AG04449 (cell line): ENCODE measurements at regions not wholly inside any gene's neighbourhood (a gene's known extent, or its start where the extent isn't known, plus 50 kb on each side); places are given as distances from the start of the nearest gene placed in this dataset.
"Not testable (repeated sequence)": the region's sequence is repeated elsewhere in the genome, so short reads cannot be mapped to it uniquely, and the experiment has no call there.

Experiments used
- CTCF ChIA-PET: fragments of 350-600 bp; formaldehyde crosslinking; extraction: SDS; loops from one replicate; lab custom pipeline; 2021; ENCODE audit warnings: antibody characterized with exemption; lab: Yijun Ruan, JAX
- POLR2A ChIA-PET: fragments of 400-600, 350-600 bp; formaldehyde crosslinking; extraction: SDS; loops from one replicate; lab custom pipeline; 2020; ENCODE audit warnings: antibody characterized with exemption, inconsistent platforms; lab: Yijun Ruan, JAX
- DNase-seq: peaks from one replicate; pipeline ENCODE4 v3.0.0-alpha.2; 2010; ENCODE audit warnings: low read depth, low spot score
- H3K4me3 ChIP-seq: 2 replicates; pipeline ENCODE4 v1.5.1; 2011; ENCODE audit warnings: low read depth, mild to moderate bottlenecking, control low read depth, low read length
- TF ChIP-seq, protein P1 (sequence below): IDR thresholded peaks from one replicate; pipeline ENCODE4 v1.5.1; 2011; ENCODE audit warnings: mild to moderate bottlenecking, moderate library complexity, low read length, control low read depth, inconsistent platforms; ENCODE audit not compliant: insufficient read depth; ENCODE audit errors: missing control alignments

GRCh38 chr7:135872861-135873260, 104.3 kb downstream of the MTPN start:
- POLR2A ChIA-PET: not testable (repeated sequence)

DNA sequence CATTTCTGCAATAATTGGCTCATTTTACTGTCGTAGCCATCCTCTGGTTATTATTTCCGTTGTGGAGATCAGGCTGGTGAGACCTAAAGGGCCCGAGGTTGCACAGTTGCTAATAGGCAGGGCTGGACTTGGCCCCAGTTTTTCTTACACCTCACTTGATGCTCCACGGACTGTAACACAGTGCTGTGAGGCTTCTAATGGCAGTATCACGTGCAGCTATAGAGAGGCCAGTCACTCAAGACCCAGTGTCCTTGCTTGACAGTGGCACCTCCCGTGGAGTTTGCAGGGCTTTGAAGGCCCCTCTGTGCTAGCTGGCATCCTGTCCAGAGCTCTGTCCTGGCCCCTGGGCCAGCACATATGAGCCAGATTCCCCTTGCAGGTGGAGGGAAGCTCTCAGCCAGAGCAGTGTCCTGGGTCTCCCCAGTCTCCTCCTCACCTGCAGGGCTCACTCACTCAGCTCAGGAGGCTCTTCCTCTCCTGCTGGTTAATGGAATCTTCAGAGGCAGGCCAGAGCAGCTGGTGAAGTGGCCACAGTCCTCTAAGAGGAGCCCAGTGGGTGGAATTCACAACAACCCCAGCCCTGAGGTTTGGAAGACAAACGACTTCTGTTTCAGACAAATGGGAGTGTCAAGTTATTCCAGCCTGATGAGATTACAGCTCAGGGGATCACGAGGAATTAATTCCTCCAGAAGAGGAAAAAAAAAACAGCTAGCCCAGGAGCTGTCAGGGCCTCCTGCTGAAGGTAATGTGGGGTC, 114.2 kb upstream of the FAM180A start:
- H3K4me3 ChIP-seq: no peak overlapping the region
- TF ChIP-seq, protein P1, sequence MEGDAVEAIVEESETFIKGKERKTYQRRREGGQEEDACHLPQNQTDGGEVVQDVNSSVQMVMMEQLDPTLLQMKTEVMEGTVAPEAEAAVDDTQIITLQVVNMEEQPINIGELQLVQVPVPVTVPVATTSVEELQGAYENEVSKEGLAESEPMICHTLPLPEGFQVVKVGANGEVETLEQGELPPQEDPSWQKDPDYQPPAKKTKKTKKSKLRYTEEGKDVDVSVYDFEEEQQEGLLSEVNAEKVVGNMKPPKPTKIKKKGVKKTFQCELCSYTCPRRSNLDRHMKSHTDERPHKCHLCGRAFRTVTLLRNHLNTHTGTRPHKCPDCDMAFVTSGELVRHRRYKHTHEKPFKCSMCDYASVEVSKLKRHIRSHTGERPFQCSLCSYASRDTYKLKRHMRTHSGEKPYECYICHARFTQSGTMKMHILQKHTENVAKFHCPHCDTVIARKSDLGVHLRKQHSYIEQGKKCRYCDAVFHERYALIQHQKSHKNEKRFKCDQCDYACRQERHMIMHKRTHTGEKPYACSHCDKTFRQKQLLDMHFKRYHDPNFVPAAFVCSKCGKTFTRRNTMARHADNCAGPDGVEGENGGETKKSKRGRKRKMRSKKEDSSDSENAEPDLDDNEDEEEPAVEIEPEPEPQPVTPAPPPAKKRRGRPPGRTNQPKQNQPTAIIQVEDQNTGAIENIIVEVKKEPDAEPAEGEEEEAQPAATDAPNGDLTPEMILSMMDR: no peak
- CTCF ChIA-PET: no interaction called here
- DNase-seq: no peak
- POLR2A ChIA-PET: no interaction called here

More at GRCh38 chr7:135872861-135873260, 104.3 kb downstream of the MTPN start:
- DNase-seq, H3K4me3 ChIP-seq, CTCF ChIA-PET: not testable (repeated sequence)

DNA sequence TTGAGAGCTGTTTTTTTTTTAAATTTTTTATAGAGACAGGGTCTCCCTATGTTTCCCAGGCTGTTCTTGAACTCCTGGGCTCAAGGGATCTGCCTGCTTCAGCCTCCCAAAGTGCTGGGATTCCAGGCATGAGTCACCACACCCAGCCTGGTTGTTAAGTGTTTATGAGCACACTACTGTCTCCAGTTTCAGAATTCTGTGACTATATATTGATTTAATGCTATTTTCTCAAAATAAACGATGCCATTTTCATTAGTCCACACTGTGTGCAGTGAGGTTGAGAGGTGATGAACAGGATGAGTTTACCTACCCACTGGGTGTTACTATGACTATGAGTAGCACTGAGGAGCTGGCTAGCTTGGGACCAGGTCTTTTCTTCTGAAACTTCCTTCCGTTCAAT, 110.9 kb upstream of the FAM180A start:
- TF ChIP-seq, protein P1: no peak
- no peak overlapping the region for H3K4me3 ChIP-seq
- ChIA-PET CTCF (no interaction called here), POLR2A (no interaction called here)
- no peak for DNase-seq

GRCh38 chr7:135858851-135859250, 110.2 kb upstream of the FAM180A start:
- H3K4me3 ChIP-seq: no peak overlapping the region
- POLR2A ChIA-PET: no interaction called here
- TF ChIP-seq, protein P1: no peak
- CTCF ChIA-PET: no interaction called here
- DNase-seq: no peak

DNA sequence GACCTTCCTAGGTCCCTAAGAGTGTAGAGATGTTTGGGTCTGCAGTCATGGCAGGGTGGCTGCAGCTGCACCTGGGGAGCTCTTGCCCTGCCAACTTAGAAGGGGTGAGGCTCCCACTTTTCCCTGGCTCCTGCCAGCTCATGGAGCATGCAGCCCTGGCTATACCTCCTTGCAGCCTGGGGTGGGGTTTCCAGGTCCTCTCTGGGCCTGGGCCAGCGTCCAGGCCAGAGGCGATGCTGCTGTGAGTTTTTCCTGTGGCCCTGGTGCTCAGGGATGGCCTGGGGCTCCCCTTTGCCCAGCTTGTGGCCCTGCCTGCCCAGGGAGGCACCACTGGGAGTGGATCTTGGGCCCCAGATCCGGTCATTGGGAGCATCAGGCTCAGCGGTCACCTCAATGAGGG, 109.8 kb upstream of the FAM180A start:
- CTCF ChIA-PET: interaction anchor here (1.4 kb wide), 1 partner anchor 16 kb away, joined by 3 read pairs; no protein-coding TSS in a partner anchor
- no peak overlapping the region for H3K4me3 ChIP-seq
- POLR2A ChIA-PET: no interaction called here
- TF ChIP-seq, protein P1: no peak
- no peak for DNase-seq

GRCh38 chr7:135857519-135858274, 109.1 kb upstream of the FAM180A start:
- no peak for DNase-seq
- POLR2A ChIA-PET: no interaction called here
- TF ChIP-seq, protein P1: no peak
- CTCF ChIA-PET: interaction anchor here (1.4 kb wide), 1 partner anchor 15 kb away, joined by 3 read pairs; no protein-coding TSS in a partner anchor
- H3K4me3 ChIP-seq: no peak overlapping the region
